K562 (cell line): ENCODE measurements at regions not wholly inside any gene's neighbourhood (a gene's known extent, or its start where the extent isn't known, plus 50 kb on each side); places are given as distances from the start of the nearest gene placed in this dataset.

Experiments used
- ATAC-seq: fragments of 200-7000 bp; cut with Tn5 transposase; 3 replicates; pipeline ENCODE4 v1.9.1; 2020; ENCODE audit warnings: moderate library complexity
- BruUV-seq: library from RNA; stranded (reverse); fragments of 400-500 nt; replicated peaks from 2 replicates; lab custom pipeline; 2021; lab: Mats Ljungman, UMichigan
- CTCF ChIA-PET: fragments of 300-600 bp; formaldehyde crosslinking; extraction: SDS; loops from one replicate; lab custom pipeline; 2021; ENCODE audit warnings: low intra/inter-chr PET ratio; lab: Yijun Ruan, JAX
- POLR2A ChIA-PET: fragments of 300-600, 350-650 bp; sonication (Branson Sonifier 250); formaldehyde crosslinking; extraction: SDS; loops from one replicate; lab custom pipeline; 2021; ENCODE audit warnings: antibody characterized with exemption, inconsistent platforms; lab: Yijun Ruan, JAX
- DNase-seq, 4 experiments: peaks; one replicate each; pipeline versions ENCODE4 v3.0.0 to v3.0.0-alpha.2; 2011 to 2018; ENCODE audit warnings: low spot score in 3 of 4, mixed read lengths in 3 of 4; ENCODE audit errors: extremely low read depth in 1 of 4
- FAIRE-seq: peaks from 2 replicates; lab custom pipeline; 2011; peaks lifted over from hg19 to GRCh38; lab: Jason Lieb, UNC
- H2AFZ ChIP-seq: 2 replicates; pipeline ENCODE4 v1.6.0; 2011; ENCODE audit warnings: low read depth, low read length, control low read depth, inconsistent platforms
- H3K27ac ChIP-seq: fragments of 200-600 bp; 3 replicates; pipeline ENCODE4 v1.8.0; 2011; ENCODE audit warnings: low read depth, mild to moderate bottlenecking, control low read depth, inconsistent platforms, low read length, moderate library complexity, mixed read lengths; ENCODE audit errors: extremely low read depth
- H3K27me3 ChIP-seq, 2 experiments: fragments of 300-600 bp in 1 of 2; 2 replicates in 1 of 2; 3 replicates in 1 of 2; pipeline versions ENCODE4 v1.6.0 to v1.8.0; 2011; ENCODE audit warnings: inconsistent platforms in 2 of 2, low read length in 2 of 2, mild to moderate bottlenecking in 1 of 2, mixed read lengths in 1 of 2, moderate library complexity in 1 of 2; ENCODE audit not compliant: control insufficient read depth in 2 of 2, insufficient read depth in 2 of 2
- H3K36me3 ChIP-seq: fragments of 300-600 bp; 3 replicates; pipeline ENCODE4 v1.8.0; 2011; ENCODE audit warnings: mild to moderate bottlenecking, low read length, inconsistent platforms; ENCODE audit not compliant: control insufficient read depth, insufficient read depth
- H3K4me1 ChIP-seq, 2 experiments: fragments of 200-600 bp in 1 of 2; replicated peaks in 1 of 2; 2 replicates in 1 of 2; 3 replicates in 1 of 2; pipeline versions ENCODE4 v1.5.1 to v1.8.0; 2011; ENCODE audit warnings: inconsistent platforms in 2 of 2, low read length in 2 of 2, mild to moderate bottlenecking in 1 of 2, mixed read lengths in 1 of 2, moderate library complexity in 1 of 2; ENCODE audit not compliant: control insufficient read depth in 2 of 2, insufficient read depth in 2 of 2
- H3K4me2 ChIP-seq: 2 replicates; pipeline ENCODE4 v1.6.1; 2011; ENCODE audit warnings: low read length, control low read depth, inconsistent platforms, mixed read lengths; ENCODE audit not compliant: insufficient read depth
- H3K4me3 ChIP-seq: fragments of 200-600 bp; sonication (generic), shearing (Covaris generic); 2 replicates; pipeline ENCODE4 v1.5.1; 2016; ENCODE audit warnings: control low read depth, inconsistent platforms
- H3K79me2 ChIP-seq: fragments of 200-600 bp; 3 replicates; pipeline ENCODE4 v1.8.0; 2011; ENCODE audit warnings: low read length, inconsistent platforms; ENCODE audit not compliant: control insufficient read depth, insufficient read depth
- H3K9ac ChIP-seq, 2 experiments: 2 replicates each; pipeline versions ENCODE4 v1.6.0 to v1.6.1; 2011; ENCODE audit warnings: low read depth in 2 of 2, low read length in 2 of 2, control low read depth in 1 of 2, inconsistent platforms in 1 of 2, mild to moderate bottlenecking in 1 of 2, mixed read lengths in 1 of 2; ENCODE audit not compliant: insufficient read depth in 1 of 2
- H3K9me1 ChIP-seq: one replicate; pipeline ENCODE4 v1.6.0; 2011; ENCODE audit warnings: inconsistent platforms, mild to moderate bottlenecking, low read length, moderate library complexity; ENCODE audit not compliant: control insufficient read depth, insufficient read depth
- H3K9me3 ChIP-seq: replicated peaks from 2 replicates; pipeline ENCODE4 v1.5.1; 2011; ENCODE audit warnings: low read depth, low read length, inconsistent platforms; ENCODE audit not compliant: control insufficient read depth, insufficient read depth
- H4K20me1 ChIP-seq: replicated peaks from 2 replicates; pipeline ENCODE4 v1.6.1; 2011; ENCODE audit warnings: low read length, inconsistent platforms, mixed read lengths; ENCODE audit not compliant: control insufficient read depth, insufficient read depth
- AFF4 ChIP-seq: sonication (generic); formaldehyde crosslinking; IDR thresholded peaks from 2 replicates; pipeline ENCODE4 v1.8.0; 2023; ENCODE audit warnings: mild to moderate bottlenecking, missing genetic modification reagents
- CEBPB ChIP-seq: fragments of 450-650 bp; IDR thresholded peaks from 2 replicates; pipeline ENCODE4 v1.6.1; 2016; ENCODE audit warnings: missing genetic modification characterization, missing compliant biosample characterization
- FUS ChIP-seq: fragments of 200-400 bp; formaldehyde crosslinking; optimal IDR thresholded peaks from 2 replicates; pipeline ENCODE3; 2017; ENCODE audit warnings: low read depth, low read length
- GATAD2A ChIP-seq: fragments of 450-650 bp; IDR thresholded peaks from 2 replicates; pipeline ENCODE4 v1.6.1; 2017
- IRF2 ChIP-seq: sonication (generic); formaldehyde crosslinking; IDR thresholded peaks from 2 replicates; pipeline ENCODE4 v1.8.1; 2022; ENCODE audit warnings: mild to moderate bottlenecking, missing genetic modification reagents
- NCOA1 ChIP-seq: fragments of 450-650 bp; IDR thresholded peaks from 2 replicates; pipeline ENCODE4 v1.6.1; 2016; ENCODE audit warnings: low read depth
- SAFB2 ChIP-seq: fragments of 200-400 bp; formaldehyde crosslinking; IDR thresholded peaks from 2 replicates; pipeline ENCODE4 v1.6.1; 2018; ENCODE audit warnings: borderline replicate concordance, low read length, low read depth, moderate library complexity; ENCODE audit not compliant: severe bottlenecking
- TGIF2 ChIP-seq: sonication (generic); formaldehyde crosslinking; IDR thresholded peaks from 2 replicates; pipeline ENCODE4 v1.8.1; 2022; ENCODE audit warnings: mild to moderate bottlenecking, missing genetic modification reagents, moderate library complexity
- THAP12 ChIP-seq: fragments of 250-450 bp; sonication (Bioruptor Pico); IDR thresholded peaks from 2 replicates; pipeline ENCODE4 v1.9.0; 2021; ENCODE audit warnings: mild to moderate bottlenecking, inconsistent platforms
- ZNF398 ChIP-seq: fragments of 250-450 bp; sonication (Bioruptor Pico); IDR thresholded peaks from 2 replicates; pipeline ENCODE4 v1.8.0; 2021; ENCODE audit warnings: moderate library complexity, mild to moderate bottlenecking, inconsistent platforms
- WGBS: fragments of 100-300 bp; shearing (Covaris generic); methylation state at CpG from one replicate; pipeline ENCODE4 v1.1.6; 2016; ENCODE audit warnings: low coverage, mixed read lengths; ENCODE audit not compliant: insufficient coverage; ENCODE audit errors: missing lambda C conversion rate; 5-methylcytosine and 5-hydroxymethylcytosine counted together
- in situ Hi-C: fragments of 300-500 bp; cut with MboI; formaldehyde crosslinking; loops from 4 replicates; pipeline ENCODE4 v1.15.0; 2018; ENCODE audit warnings: inconsistent platforms, mixed read lengths
- intact Hi-C: fragments of 100-400 bp; cut with micrococcal nuclease; formaldehyde crosslinking; loops from 2 replicates; pipeline ENCODE4 v1.14.2; 2022
- TF ChIP-seq, protein P1 (sequence below): fragments of 150-350 bp; conservative IDR thresholded peaks from 2 replicates; pipeline ENCODE4 v1.6.1; 2014; ENCODE audit warnings: low read length

DNA sequence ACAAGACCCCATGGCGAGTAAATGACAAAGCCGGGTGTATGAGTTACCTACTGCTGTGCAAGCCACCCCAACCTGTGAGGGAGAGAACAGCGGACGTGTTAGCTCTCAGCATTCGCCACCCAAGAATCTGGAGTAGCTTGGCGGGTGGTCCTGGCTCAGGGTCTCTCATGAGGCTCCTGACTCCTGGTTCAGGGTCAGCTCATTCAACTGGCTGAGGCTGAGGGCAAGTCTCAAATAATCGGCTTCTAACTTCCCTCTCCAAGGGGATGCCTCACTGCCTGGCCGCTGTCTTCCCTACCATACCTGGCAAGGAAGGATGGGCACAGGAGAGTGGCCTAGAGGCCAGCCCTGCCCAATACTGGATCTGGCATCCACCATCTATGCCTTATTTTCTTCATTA is 94.2 kb downstream of the HTR5A start (continued):
- TF ChIP-seq, protein P1, sequence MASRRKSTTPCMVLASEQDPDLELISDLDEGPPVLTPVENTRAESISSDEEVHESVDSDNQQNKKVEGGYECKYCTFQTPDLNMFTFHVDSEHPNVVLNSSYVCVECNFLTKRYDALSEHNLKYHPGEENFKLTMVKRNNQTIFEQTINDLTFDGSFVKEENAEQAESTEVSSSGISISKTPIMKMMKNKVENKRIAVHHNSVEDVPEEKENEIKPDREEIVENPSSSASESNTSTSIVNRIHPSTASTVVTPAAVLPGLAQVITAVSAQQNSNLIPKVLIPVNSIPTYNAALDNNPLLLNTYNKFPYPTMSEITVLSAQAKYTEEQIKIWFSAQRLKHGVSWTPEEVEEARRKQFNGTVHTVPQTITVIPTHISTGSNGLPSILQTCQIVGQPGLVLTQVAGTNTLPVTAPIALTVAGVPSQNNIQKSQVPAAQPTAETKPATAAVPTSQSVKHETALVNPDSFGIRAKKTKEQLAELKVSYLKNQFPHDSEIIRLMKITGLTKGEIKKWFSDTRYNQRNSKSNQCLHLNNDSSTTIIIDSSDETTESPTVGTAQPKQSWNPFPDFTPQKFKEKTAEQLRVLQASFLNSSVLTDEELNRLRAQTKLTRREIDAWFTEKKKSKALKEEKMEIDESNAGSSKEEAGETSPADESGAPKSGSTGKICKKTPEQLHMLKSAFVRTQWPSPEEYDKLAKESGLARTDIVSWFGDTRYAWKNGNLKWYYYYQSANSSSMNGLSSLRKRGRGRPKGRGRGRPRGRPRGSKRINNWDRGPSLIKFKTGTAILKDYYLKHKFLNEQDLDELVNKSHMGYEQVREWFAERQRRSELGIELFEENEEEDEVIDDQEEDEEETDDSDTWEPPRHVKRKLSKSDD, result no peak
- no peak for TF ChIP-seq SAFB2
- no peak for TF ChIP-seq CEBPB (tag)

DNA sequence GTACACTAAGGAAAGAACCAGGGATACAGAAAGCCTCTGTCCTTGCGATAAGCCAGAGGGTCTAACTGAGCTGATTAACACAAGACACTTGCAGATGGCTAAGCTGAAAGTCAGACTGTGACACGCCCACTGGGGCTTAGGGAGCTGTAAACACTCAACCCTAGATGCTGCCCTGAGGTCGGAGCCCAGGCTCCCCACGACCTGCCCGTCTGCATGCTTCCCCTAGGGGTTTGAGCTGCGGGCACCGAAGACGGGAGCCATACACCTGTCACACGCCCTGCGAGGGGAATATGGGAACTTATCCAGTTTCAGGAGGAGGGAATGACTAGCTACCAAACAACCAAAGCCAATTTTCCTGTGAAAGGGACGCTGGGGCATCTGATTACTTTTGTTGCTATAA is 96.0 kb downstream of the HTR5A start:
- no peaks in the 10 kb centered on the region for H3K79me2 ChIP-seq
- no peak overlapping the region for H2AFZ ChIP-seq
- 3% methylated on average over 11 of the region's 11 CpGs for WGBS
- BruUV-seq, result no TSS peak
- in situ Hi-C loops, result no loop called here
- no peak overlapping the region; the same call in 1 of the 2 replicates for H3K4me2 ChIP-seq
- intact Hi-C loops, result no loop called here
- no peaks in the 10 kb centered on the region for H3K9me3 ChIP-seq
- peaks cover 60 to 80% of the 10 kb centered on the region in 2 experiments for H3K27me3 ChIP-seq
- H3K4me3 ChIP-seq, result no peak overlapping the region
- FAIRE-seq, result no peak
- peaks cover 0 to 12% of the 10 kb centered on the region in 2 experiments; a peak in 1 of 5 replicates for H3K4me1 ChIP-seq
- H3K9ac ChIP-seq, result no peak overlapping the region
- H3K36me3 ChIP-seq, result no peaks in the 10 kb centered on the region
- no peaks in the 10 kb centered on the region for H4K20me1 ChIP-seq
- peak in 1 of 4 experiments; percentile 17 for DNase-seq
- ATAC-seq, result 0 out of 3 replicates have a peak, but pooled peaks have one; percentile 10
- CTCF ChIA-PET, result no interaction called here
- H3K9me1 ChIP-seq, result no peaks in the 10 kb centered on the region
- no peak overlapping the region for H3K27ac ChIP-seq
- POLR2A ChIA-PET, result interaction anchor here (0.6 to 1.0 kb wide), 4 partner anchors 39 to 1445 kb away, joined by 3 read pairs; no protein-coding TSS in a partner anchor
- TF ChIP-seq THAP12 (CRISPR knock-in tag), result no peak
- TF ChIP-seq ZNF398 (CRISPR knock-in tag), result no peak
- TF ChIP-seq AFF4 (CRISPR knock-in tag), result no peak
- no peak for TF ChIP-seq IRF2 (CRISPR knock-in tag)
- no peak for TF ChIP-seq GATAD2A
- no peak for TF ChIP-seq NCOA1
- no peak for TF ChIP-seq TGIF2 (CRISPR knock-in tag)
- TF ChIP-seq FUS, result no peak
